ENCODE measurements at regions not wholly inside any gene's neighbourhood (a gene's known extent, or its start where the extent isn't known, plus 50 kb on each side); places are given as distances from the start of the nearest gene placed in this dataset.
"Not testable (repeated sequence)": the region's sequence is repeated elsewhere in the genome, so short reads cannot be mapped to it uniquely, and the experiment has no call there.

GRCh38 chr5:1987471-1987870, 104.7 kb upstream of the IRX4 start:
- no peak for DNase-seq (ENCODE audit: low spot score)

- DNase-seq (ENCODE audit: low spot score) = no peak
Observed at GRCh38 chr5:1985781-1986180, 103.1 kb upstream of the IRX4 start.

- no peak for DNase-seq (ENCODE audit: low spot score)
Observed at GRCh38 chr5:1983919-1984695, 101.4 kb upstream of the IRX4 start.

GRCh38 chr5:1983401-1983800, 100.7 kb upstream of the IRX4 start:
- DNase-seq (ENCODE audit: low spot score) = no peak

GRCh38 chr5:1982561-1982960, 99.8 kb upstream of the IRX4 start:
- not testable (repeated sequence) for DNase-seq (ENCODE audit: low spot score)

GRCh38 chr5:1975898-1976765, 93.4 kb upstream of the IRX4 start:
- no peak for DNase-seq (ENCODE audit: low spot score)

- no peak for DNase-seq (ENCODE audit: low spot score)
Observed at GRCh38 chr5:1975406-1975715, 92.6 kb upstream of the IRX4 start.

- no peak for DNase-seq (ENCODE audit: low spot score)
Observed at GRCh38 chr5:1974501-1975405, 92.0 kb upstream of the IRX4 start.

GRCh38 chr5:1974081-1974480, 91.4 kb upstream of the IRX4 start:
- no peak for DNase-seq (ENCODE audit: low spot score)

GRCh38 chr5:1973391-1974013, 90.8 kb upstream of the IRX4 start:
- no peak for DNase-seq (ENCODE audit: low spot score)

GRCh38 chr5:1971944-1972343, 89.2 kb upstream of the IRX4 start:
- no peak for DNase-seq (ENCODE audit: low spot score)

- DNase-seq (ENCODE audit: low spot score) = no peak
Observed at GRCh38 chr5:1967736-1968135, 85.0 kb upstream of the IRX4 start.

- no peak for DNase-seq (ENCODE audit: low spot score)
Observed at GRCh38 chr5:1966461-1966860, 83.7 kb upstream of the IRX4 start.

GRCh38 chr5:1965925-1966324, 83.2 kb upstream of the IRX4 start:
- DNase-seq (ENCODE audit: low spot score) = no peak

- DNase-seq (ENCODE audit: low spot score) = no peak
Observed at GRCh38 chr5:1963941-1964451, 81.3 kb upstream of the IRX4 start.

GRCh38 chr5:1963358-1963757, 80.6 kb upstream of the IRX4 start:
- DNase-seq (ENCODE audit: low spot score) = no peak

- DNase-seq (ENCODE audit: low spot score) = no peak
Observed at GRCh38 chr5:1962619-1963355, 80.1 kb upstream of the IRX4 start.

- DNase-seq (ENCODE audit: low spot score) = no peak
Observed at GRCh38 chr5:1961952-1962595, 79.3 kb upstream of the IRX4 start.

GRCh38 chr5:1961304-1961946, 78.7 kb upstream of the IRX4 start:
- no peak for DNase-seq (ENCODE audit: low spot score)

Data from H4 (cell line).